ENCODE measurements at regions not wholly inside any gene's neighbourhood (a gene's known extent, or its start where the extent isn't known, plus 50 kb on each side); places are given as distances from the start of the nearest gene placed in this dataset.

DNA sequence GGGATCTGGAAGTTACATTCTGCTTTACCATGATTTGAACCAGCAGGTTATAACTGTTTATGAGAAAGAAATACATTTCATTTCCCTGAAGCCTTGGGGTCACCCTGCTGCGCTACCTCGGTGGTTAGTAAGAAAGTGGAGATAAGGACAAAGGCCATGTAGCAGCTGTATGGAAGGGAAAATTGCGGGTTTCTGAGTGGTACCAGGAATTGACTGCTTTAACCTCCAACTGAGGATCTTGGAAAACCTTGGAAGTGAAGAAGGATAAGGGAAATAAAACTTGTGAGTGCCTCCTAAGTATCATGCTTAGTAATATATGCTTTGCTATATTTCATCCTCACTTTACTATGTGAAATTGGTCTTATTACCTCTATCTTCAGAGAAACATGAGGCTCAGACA lies 76.1 kb upstream of the GAP43 start:
- no peak for DNase-seq

DNA sequence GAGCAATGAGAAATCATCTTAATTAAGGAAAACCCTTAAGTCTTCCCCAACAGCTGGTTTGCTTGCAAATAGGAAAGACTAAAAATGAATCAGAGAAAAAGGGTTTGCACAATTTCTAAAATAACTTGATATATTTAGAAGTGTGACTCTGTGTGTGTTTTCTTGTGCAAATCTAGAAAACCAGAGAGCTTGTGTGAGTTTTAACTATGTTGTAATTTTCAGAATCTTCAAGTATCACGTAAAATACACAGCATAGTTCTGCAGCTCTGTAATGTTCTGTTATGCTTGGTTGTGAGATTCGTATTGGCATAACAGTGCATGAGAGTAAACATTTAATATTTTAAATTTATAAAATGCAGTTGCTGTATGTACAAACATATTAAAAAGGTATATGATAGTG lies 74.7 kb upstream of the GAP43 start:
- DNase-seq: no peak

- DNase-seq: no peak
These were observed 74.2 kb upstream of the GAP43 start for GRCh38 chr3:115549071-115549470.

DNA sequence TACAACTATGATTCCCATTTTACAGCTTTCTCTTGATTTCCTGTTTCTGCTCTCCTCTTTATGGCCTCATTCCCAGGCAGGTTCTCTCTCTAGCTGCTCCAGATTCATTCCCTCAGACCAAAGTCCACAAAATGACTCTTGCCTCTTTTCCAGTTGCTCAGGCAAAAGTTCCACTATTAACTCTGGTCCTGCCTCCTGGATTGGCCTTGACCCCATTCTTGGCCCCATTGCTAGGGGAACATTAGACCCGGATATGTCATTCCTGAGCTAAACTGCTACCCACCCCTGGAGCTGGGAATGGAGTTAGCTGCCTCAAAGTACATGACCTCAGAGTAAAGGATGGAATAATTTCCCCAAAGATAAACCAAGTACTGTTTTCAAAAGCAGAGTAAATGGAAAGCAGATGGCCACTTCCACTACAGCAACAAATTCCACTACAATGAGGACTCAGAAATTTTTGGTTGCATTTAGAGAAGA lies 73.0 kb upstream of the GAP43 start:
- DNase-seq: no peak

GRCh38 chr3:115551016-115551415 lies 72.3 kb upstream of the GAP43 start:
- DNase-seq: no peak

DNA sequence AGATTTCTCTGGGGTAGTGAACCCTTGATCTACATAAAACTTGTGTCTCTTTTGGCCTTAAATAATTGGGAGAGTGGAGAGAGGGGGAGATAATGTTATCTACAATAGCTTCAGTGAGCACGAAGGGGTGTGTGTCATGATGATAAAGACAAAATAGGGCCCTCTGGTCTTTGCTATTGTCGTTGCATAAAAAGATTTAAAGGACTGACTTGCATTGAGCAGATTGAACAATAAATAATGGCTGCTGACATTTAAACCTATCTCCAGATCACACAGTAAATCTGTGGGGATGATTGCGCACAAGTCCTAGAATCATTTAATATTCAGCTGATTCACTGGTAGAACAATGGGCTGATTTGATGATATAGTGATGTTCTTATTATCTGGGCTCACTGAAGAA lies 71.3 kb upstream of the GAP43 start:
- DNase-seq: no peak

DNA sequence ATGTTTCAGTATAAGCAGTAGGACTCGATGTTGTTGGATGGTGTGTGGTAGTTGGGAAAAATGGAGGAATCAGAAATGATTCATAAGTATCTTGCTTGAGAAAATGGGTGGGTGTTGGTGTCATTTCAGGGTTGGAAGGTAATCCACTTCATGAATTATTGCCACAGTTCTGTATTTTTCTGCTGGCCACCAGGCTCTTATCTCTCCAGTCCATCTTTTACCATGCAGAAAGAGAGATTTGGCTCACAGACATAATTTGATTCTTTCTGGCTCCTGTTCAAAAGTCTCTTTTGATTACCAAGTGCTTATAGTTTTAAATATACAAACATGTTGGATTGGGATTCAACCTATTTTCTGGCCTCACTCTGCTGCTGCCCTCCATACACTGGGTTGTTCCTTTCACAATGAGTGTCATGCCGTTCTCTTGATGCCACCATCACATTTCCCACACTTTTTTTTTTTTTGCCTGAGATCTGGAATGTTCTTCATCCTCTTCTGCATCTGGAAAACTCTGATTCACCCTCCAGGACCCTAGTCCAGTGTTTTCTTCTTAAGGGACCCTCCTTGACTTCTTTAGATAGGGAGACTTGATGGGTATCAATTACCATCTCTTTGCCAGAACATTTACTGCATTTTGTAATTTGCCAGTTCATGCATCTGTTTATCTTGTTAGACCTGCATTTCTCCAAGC lies 69.4 kb upstream of the GAP43 start:
- DNase-seq: no peak

DNA sequence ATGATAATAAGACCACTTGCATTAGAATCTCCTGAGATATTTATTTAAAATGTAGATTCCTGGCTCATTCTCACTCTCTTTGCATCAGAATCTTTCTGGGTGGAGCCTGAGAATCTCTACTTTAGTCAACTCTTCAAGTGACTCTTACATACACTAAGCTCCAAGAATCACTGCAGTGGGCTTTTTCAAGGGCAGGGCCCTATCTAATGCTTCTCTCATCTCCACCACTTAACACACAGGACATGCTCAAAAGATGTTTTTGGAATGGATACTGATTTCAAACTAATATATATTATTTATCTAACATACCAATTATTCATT lies 68.9 kb upstream of the GAP43 start:
- DNase-seq: no peak

GRCh38 chr3:115562636-115563267 lies 60.6 kb upstream of the GAP43 start:
- no peak for DNase-seq

DNA sequence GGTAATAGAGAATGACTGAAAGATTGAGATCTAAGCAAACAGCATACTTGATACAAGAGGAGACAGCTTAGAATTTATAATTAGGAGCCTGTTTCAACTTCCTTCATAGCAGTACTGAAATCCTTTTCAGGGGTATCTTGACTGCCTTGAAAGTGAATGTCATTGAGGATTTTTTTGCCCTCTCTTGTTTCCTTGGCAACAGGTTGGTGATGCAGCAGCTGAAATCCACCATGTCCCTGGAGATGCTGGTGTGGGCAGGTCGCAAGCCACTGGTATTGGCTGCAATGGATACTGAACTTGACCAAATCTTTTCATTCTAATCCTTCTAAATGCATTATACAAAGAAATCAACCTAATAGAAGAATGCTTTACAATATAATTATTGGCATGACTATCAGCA lies 59.3 kb upstream of the GAP43 start:
- DNase-seq: no peak

DNA sequence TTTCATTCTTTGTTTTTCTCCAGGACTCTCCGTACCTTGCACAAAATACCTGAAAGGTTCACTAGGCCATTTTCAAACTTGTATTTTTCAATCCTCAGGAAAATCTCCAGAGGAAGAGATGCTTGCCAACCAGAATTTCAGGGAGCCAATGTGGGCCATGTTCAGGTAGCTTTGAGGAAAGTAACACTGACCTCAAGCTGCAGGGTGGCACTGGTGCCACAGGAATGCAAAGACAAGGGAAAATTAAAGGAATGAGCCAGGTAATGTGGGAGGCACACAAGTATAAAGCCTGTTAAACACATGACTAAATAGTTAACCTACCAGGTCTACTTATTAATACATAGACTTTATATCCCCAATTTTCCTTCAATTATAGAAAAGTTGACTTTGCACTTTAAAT lies 51.9 kb upstream of the GAP43 start:
- no peak for DNase-seq
